Erythroblast (primary cell): ENCODE measurements at regions not wholly inside any gene's neighbourhood (a gene's known extent, or its start where the extent isn't known, plus 50 kb on each side); places are given as distances from the start of the nearest gene placed in this dataset.

ENCODE experiments used
- GATA1 ChIP-seq: IDR thresholded peaks from 2 replicates; pipeline ENCODE4 v1.6.1; 2011; ENCODE audit warnings: low read depth, mild to moderate bottlenecking, control low read depth, low read length, moderate library complexity
- POLR2A ChIP-seq: IDR thresholded peaks from 2 replicates; pipeline ENCODE4 v1.6.1; 2011; ENCODE audit warnings: mild to moderate bottlenecking, low read length

DNA sequence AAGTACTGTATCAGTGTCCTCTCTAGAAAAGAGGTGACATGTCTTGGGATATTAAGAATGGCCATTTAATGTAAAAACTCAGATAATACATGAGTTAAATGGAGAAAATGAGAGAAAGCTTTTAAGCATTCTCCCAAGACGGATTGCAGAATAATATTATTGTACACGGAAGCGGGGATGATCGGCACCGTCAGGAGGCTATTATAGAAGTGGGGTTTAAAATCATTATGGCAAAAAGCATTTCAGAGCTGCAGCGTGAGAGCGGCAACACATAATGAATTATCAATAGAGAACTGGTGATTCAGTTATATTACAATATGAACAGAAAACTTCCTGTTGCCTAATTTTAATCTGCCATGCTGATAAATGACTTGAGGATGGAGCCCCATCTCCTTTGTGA lies 261.7 kb upstream of the IRX3 start:
- TF ChIP-seq POLR2A (no peak), GATA1 (no peak)
